ENCODE measurements at regions not wholly inside any gene's neighbourhood (a gene's known extent, or its start where the extent isn't known, plus 50 kb on each side); places are given as distances from the start of the nearest gene placed in this dataset.
"Not testable (repeated sequence)": the region's sequence is repeated elsewhere in the genome, so short reads cannot be mapped to it uniquely, and the experiment has no call there.

DNA sequence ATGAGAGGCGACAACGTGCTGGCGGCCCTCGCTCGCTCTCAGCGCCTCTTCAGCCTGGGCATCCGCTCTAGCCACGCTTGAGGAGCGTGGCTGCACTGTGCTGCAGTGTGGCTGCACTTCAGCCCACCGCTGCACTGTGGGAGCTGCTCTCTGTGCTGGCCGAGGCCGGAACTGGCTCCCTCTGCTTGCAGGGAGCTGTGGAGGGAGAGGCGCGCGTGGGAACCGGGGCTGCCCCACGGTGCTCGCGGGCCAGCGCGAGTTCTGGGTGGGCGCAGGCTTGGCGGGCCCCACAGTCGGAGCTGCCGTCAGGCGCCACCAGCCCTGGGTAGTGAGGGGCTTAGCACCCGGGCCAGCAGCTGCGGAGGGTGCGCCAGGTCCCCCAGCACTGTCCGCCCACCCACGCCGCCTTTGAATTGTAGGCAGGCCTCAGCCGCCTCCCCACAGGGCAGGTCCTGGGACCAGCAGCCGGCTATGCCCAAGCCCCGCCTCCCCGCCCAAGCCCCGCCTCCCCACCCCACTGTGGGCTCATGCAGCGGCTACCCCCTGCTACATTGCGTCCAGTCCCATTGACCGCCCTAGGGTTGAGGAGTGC is 974.2 kb downstream of the FSCB start:
- H3K27me3 Mint-ChIP-seq (ENCODE audit: low read depth, poor library complexity), result no peaks in the 10 kb centered on the region
- H3K27ac Mint-ChIP-seq, result no peak overlapping the region
- TF ChIP-seq, protein P1, sequence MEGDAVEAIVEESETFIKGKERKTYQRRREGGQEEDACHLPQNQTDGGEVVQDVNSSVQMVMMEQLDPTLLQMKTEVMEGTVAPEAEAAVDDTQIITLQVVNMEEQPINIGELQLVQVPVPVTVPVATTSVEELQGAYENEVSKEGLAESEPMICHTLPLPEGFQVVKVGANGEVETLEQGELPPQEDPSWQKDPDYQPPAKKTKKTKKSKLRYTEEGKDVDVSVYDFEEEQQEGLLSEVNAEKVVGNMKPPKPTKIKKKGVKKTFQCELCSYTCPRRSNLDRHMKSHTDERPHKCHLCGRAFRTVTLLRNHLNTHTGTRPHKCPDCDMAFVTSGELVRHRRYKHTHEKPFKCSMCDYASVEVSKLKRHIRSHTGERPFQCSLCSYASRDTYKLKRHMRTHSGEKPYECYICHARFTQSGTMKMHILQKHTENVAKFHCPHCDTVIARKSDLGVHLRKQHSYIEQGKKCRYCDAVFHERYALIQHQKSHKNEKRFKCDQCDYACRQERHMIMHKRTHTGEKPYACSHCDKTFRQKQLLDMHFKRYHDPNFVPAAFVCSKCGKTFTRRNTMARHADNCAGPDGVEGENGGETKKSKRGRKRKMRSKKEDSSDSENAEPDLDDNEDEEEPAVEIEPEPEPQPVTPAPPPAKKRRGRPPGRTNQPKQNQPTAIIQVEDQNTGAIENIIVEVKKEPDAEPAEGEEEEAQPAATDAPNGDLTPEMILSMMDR (IDR thresholded peaks at IDR 0.05), result no peak
- no peak for DNase-seq
- H3K4me1 Mint-ChIP-seq, result no peaks in the 10 kb centered on the region
- H3K36me3 Mint-ChIP-seq (ENCODE audit: low read depth), result peaks cover 6% of the 10 kb centered on the region
- no peak overlapping the region for H3K4me3 Mint-ChIP-seq
- H3K9me3 Mint-ChIP-seq, result peaks cover 26% of the 10 kb centered on the region

DNA sequence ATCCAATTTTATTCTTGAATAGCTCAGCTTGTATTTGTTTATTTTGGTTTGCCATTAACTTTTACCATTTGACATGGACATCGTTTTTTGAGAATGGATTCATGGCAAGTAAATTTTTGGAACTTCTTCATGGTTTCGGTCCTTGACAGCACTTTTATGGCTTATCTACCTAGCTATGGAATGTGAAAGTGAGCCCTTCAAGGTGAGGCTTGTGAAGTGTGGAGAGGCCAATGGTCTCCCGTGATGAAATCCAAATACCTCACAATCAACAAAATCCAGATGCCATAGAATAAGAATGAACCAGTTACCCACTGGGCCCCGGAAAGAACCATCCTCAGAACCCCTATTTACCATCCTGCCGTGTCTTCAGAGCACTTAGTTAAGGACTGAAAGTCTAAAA is 978.8 kb downstream of the FSCB start:
- Mint-ChIP-seq H3K4me3 (no peak overlapping the region), H3K27ac (no peak overlapping the region), H3K27me3 (ENCODE audit: low read depth, poor library complexity) (no peaks in the 10 kb centered on the region), H3K9me3 (peaks cover 5% of the 10 kb centered on the region), H3K4me1 (no peaks in the 10 kb centered on the region), H3K36me3 (ENCODE audit: low read depth) (no peaks in the 10 kb centered on the region)
- DNase-seq, result no peak
- TF ChIP-seq, protein P1 (IDR thresholded peaks at IDR 0.05), result no peak

DNA sequence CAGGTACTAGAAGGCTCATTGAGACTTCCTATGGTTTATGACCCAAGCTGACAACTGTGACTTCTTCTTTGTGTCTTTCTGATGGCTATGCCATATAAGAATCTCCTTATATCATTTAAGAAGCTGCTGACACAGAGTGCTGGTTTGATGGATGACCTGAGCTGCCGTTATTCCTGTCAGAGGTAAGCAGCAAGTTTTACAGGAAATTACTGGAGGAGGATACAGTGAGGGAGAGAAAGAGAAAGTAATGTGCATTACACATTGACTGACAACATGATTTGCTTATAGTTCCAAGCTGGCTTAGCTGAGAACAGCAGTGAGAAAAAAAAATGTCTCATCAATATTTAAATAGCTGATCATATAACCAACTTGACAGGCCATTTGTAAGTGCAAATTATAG is 981.4 kb downstream of the FSCB start:
- TF ChIP-seq, protein P1 (IDR thresholded peaks at IDR 0.05), result no peak
- Mint-ChIP-seq H3K4me1 (no peaks in the 10 kb centered on the region), H3K4me3 (no peak overlapping the region), H3K27ac (no peak overlapping the region), H3K9me3 (no peaks in the 10 kb centered on the region), H3K27me3 (ENCODE audit: low read depth, poor library complexity) (no peaks in the 10 kb centered on the region), H3K36me3 (ENCODE audit: low read depth) (no peaks in the 10 kb centered on the region)
- no peak for DNase-seq

DNA sequence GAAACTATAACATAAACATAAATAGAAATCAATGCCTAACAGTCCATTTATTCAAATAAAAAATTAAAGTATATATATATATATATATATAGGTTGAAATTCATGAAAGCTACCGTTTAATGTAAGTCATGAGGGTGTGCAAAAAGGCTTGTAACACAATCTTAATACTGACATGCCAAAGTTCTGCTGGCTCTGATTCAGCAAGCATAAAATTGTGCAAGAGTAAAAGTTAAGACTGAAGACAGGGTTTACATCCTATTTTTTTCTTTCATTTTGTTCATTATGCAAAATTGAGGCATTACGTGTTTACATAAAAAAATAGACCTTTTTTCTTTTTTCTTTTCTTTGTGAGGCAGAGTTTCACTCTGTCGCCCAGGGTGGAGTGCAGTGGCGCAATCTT is 984.2 kb downstream of the FSCB start:
- H3K4me3 Mint-ChIP-seq, result no peak overlapping the region
- H3K4me1 Mint-ChIP-seq, result no peaks in the 10 kb centered on the region
- DNase-seq, result no peak
- TF ChIP-seq, protein P1 (IDR thresholded peaks at IDR 0.05), result no peak
- H3K27me3 Mint-ChIP-seq (ENCODE audit: low read depth, poor library complexity), result no peaks in the 10 kb centered on the region
- no peaks in the 10 kb centered on the region for H3K36me3 Mint-ChIP-seq (ENCODE audit: low read depth)
- H3K27ac Mint-ChIP-seq, result no peak overlapping the region
- no peaks in the 10 kb centered on the region for H3K9me3 Mint-ChIP-seq

DNA sequence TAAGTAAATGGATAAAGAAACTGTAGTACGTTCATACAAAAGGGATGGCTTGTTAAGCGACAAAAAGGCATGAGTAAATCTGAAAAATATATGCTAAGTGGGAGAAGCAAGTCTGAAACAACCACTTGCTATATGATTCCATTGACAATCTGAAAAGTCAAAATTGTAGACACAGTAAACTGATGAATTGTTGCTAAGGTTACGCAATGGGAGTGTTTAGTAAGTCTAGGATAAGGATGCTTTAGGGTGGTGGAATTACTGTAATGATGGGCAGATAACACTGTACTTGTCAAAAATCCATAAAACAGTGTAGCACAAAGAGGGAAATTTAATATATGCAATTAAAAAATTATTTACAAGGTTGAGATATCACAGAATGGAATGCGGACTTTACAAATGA is 984.9 kb downstream of the FSCB start:
- TF ChIP-seq, protein P1 (IDR thresholded peaks at IDR 0.05), result no peak
- H3K4me1 Mint-ChIP-seq, result no peaks in the 10 kb centered on the region

DNA sequence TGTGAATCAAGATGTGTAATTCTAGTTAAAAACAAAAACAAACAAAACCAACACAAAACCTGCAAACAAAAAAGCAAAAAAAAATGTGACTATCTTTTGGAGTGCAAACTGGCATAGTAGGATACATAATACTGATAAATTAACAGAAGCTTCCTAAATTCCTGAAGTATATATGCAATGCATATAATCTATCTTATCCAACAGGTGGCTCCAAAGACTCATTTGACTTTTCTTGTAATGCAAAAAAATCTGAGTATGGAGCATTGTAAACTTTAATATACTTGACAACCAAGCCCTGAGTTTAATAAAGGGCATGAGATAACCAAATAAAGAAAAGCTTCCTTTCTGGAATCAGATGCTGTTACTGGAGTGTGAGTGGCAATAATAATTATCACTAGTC is 1003.6 kb downstream of the FSCB start:
- Mint-ChIP-seq H3K9me3 (peaks cover 9% of the 10 kb centered on the region), H3K4me1 (no peaks in the 10 kb centered on the region), H3K27me3 (ENCODE audit: low read depth, poor library complexity) (no peaks in the 10 kb centered on the region), H3K36me3 (ENCODE audit: low read depth) (no peaks in the 10 kb centered on the region), H3K4me3 (no peak overlapping the region), H3K27ac (no peak overlapping the region)
- DNase-seq, result no peak
- TF ChIP-seq, protein P1 (IDR thresholded peaks at IDR 0.05), result no peak

More for the DNA sequence above, 984.9 kb downstream of the FSCB start:
- DNase-seq, result no peak
- H3K36me3 Mint-ChIP-seq (ENCODE audit: low read depth), result no peaks in the 10 kb centered on the region
- no peak overlapping the region for H3K27ac Mint-ChIP-seq
- no peaks in the 10 kb centered on the region for H3K27me3 Mint-ChIP-seq (ENCODE audit: low read depth, poor library complexity)
- no peaks in the 10 kb centered on the region for H3K9me3 Mint-ChIP-seq
- H3K4me3 Mint-ChIP-seq, result no peak overlapping the region

DNA sequence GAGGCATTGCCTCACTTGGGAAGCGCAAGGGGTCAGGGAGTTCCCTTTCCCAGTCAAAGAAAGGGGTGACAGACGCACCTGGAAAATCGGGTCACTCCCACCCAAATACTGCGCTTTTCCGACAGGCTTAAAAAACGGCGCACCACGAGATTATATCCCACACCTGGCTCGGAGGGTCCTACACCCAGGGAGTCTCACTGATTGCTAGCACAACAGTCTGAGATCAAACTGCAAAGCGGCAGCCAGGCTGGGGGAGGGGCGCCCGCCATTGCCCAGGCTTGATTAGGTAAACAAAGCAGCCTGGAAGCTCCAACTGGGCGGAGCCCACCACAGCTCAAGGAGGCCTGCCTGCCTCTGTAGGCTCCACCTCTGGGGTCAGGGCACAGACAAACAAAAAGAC is 1014.7 kb downstream of the FSCB start:
- not testable (repeated sequence) for H3K27ac Mint-ChIP-seq; DNase-seq; H3K9me3 Mint-ChIP-seq; H3K4me1 Mint-ChIP-seq; H3K27me3 Mint-ChIP-seq (ENCODE audit: low read depth, poor library complexity); H3K36me3 Mint-ChIP-seq (ENCODE audit: low read depth); H3K4me3 Mint-ChIP-seq

Measured in nephron progenitor cell (in vitro differentiated cells).